ENCODE measurements at regions not wholly inside any gene's neighbourhood (a gene's known extent, or its start where the extent isn't known, plus 50 kb on each side); places are given as distances from the start of the nearest gene placed in this dataset.

DNA sequence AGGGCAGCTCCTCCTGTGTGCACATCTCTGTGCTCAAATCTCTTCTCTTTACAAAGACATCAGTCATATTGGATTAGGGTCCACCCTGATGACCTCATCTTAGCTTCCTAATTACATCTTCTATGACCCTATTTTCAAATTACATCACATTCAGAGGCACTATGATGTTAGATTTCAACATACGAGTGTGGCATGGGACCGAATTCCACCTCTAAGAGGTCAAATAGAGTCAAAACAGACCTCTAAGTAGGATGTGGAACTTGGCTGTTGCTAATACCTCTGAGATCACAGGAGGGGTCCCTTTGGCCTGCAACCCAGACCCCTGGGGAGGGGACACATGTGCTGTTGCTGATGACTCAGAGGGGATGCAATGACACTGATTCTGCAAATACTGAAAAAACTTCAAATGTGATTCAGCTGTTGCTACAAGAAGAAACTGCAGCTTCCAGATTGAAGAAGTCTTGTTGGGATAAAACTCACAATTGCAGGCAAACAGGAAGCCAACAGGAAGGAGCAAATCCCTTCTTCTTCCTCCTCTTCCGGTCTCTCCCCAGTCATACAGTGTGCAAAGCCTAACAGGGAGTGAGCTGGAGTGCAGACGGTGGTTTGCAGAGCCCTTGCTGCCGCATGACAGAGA lies 216.2 kb downstream of the MYLK4 start:
- no peak for DNase-seq

DNA sequence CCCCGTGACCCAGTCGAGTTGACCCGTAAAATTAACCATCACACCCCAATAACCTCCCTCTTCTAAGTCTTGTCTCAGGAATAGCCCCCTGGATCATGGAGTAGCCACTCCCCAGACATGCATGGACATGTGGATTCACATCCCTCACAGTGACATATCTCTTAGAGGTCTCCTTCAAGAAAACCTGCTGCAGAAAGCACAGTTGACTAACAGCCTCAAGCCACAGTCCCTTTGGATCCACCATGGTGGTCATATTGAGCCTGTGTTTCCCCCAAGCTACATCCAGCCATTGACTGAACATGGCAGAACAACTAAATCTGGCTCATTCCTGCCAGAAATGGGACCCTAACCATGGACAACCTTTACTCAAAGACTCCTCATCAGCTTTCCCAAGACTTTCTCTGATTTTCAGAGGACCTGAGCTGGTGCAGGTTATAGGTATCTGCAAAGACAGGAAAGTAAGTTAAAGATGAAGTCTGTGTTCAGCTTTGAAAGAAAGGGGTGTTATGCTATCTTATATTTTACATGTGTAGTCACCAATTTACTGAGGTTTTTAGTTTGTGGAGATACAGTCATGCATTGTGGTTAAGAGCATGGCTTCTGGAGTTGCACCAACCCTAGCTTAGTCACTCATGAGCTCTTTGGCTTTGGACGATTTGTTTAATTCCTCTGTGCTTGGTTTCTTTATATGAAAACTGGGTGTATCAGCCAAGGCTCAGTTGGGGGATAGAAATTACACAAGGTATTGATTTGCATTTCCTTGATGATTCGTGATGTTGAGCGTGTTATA lies 219.1 kb downstream of the MYLK4 start:
- DNase-seq, result no peak

DNA sequence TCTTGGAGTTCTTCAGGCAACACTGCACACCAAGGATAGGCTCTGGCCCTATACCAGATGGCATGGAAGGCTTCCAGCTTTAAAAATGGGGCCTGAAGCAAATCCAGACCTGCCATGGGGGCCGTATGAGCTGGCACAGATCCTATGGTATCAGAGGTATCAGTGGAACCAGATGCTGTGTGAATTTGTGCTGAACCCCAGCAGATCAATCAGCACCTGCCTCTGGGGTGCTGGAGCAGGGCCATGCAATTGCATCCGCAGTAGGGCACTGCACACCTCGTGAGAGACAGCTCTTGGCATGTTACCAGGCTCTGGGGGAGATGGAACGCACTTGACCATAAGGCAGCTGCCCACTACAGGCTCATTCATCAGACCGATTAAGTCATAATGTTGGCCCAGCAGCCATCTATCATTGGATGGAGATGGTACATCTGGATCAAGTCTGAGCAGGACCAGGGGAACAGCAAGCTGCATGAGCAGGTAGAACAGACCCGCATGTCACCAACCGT lies 221.5 kb downstream of the MYLK4 start:
- DNase-seq, result no peak

DNA sequence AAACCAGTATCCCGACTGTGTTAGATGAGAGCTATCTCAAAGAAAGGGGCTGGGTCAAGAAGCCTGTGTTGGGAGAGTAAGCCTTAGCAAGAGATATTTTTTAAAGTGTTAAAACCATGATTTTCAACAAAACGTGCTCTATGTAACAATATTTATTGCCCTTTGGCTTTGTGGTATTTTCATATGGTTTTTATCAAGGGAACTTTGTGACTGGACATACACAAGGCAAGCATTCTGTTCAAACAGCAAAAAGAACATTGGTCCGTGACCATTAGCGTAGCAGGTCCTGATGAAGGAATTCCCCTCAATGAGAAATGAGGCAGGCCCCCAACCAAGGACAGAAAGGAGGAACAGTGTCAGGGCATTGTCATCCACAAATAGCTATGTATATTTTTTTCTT lies 222.6 kb downstream of the MYLK4 start:
- no peak for DNase-seq

DNA sequence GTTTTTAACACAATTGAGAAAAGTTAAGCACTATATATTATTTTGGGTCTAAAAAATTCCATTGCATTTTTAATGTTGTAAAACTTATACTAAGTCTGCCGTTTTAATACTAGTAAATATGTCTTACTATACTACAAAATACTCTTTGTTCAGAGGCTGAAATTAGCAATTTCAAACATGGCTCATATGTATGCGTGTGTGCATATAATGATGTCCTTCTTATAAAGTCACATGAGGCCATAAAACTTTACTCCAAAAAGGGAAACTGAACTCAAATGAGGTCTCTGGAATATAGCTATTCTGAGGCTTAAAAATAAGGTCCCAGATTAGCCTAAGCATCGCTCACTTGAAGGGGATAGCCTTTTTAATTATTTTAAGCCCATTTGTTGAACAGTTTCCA lies 224.0 kb downstream of the MYLK4 start:
- DNase-seq, result no peak

DNA sequence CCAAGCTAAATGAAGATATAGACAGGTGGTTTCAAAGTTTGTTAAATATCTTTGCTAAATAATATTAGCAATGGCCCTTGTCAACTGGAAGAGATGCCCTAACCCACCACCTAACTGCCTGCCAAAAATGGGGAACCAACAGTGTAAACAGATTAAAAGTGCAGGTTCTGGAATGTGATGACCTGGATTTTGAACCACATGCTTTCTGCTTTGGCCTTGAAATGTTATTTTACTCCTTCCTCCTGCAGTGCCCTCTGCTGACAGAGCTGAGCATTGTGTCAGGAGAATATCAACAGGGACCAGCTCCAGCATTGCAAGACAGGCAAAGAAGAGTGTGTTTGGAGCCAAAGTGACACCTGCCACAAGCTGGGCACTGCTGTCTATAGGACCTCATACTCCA lies 226.6 kb downstream of the MYLK4 start:
- DNase-seq, result no peak

DNA sequence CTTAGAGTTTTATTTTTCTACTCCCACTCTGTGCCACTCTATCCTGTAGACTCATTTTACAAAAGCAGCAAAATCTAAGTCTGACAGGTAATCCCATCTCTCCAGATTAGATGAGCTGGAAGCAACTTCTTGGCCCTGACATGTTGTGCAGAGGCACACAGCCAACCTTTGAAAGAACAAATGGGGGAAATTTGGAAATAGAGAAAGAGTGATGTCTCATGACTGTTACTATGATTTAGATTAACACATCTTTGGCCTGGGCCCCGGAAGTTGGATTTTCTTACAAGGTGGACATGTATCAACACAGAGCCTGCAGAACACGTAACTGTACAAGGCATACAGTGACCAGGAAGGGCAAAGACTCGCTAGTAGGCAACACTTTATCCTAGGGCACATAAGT lies 227.7 kb downstream of the MYLK4 start:
- no peak for DNase-seq

DNA sequence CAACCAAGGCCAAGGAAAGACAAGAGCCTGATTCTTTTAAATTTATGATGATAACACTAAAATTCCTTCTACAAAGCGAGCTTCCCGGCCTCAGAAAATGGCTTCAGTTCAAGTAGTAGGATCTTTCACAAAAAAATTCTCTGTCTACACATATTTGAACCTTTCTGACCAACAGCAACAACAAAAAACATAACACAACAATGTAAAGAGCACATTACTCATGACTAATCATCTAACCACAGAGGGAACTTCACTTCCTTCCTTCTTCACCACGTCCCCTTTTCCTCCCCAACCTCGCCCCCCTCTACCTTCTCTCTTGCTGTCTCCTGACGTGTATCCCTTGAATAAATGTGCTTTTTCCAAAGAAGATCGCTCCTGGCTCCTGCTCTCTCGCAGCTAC lies 228.2 kb downstream of the MYLK4 start:
- peak; percentile 40 for DNase-seq

DNA sequence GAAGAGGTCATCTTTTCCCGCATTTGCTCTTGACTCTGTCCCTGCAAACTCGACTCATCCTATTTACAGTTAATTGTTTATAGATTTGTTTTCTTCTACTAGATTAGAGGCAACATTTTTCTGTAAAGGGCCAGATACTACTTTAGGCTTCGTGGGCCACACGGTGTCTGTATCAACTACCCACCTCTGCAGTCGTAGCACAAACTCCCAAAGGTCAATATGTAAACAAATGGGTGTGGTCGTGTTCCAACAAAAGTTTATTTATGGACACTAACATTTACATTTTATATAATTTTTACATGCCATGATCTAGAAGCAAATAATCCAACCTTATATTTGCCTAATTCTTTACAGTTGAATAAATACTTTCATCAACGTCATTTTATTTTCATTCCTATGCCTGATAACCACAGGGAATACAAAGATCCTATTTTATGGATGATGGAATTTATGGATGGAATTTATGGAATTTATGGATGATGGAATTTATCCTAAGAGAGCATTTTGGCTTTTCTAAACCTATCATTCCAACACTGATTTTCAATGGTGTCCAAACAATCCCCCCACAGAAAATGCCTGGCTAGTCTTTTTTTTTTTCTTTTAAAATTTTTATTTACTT lies 232.8 kb downstream of the MYLK4 start:
- DNase-seq, result no peak

DNA sequence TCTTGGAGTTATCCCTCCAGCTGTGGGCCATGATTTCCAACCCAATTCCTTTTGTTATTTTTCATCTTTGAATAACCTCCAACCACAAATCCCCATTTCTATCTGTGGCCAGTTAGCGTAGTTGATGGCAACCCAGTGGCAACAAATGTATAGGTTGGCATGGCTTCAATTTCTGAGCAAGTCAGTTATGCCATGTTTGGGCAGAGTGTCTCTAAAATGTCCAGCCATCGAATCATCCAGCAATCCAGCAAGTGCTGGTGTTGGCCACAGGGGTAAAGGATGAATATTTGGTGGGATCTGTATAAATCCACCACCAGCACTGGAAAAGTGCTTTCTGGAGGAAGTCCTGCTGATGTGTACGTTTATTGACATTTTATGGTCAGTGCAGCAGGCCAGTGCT lies 233.3 kb downstream of the MYLK4 start:
- DNase-seq, result no peak

DNA sequence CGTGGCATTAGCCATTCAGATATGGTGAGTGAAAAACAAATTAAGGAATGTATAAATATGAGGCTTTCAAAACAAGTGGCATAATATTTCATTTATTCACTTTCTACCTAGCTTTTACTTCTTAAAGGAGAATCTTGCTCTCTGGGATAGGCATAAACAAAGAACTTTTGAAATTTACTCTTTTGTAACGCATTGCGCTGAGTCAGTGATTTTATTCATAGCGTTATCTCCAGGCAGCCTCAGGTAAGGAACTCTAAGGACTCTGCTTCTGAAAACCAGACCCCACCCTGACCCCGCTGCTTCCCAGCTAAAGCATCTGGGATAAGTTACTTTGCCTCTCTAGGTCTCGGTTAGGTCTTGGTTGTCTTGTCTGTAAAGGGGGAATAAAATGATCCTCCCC lies 234.7 kb downstream of the MYLK4 start:
- DNase-seq, result no peak

DNA sequence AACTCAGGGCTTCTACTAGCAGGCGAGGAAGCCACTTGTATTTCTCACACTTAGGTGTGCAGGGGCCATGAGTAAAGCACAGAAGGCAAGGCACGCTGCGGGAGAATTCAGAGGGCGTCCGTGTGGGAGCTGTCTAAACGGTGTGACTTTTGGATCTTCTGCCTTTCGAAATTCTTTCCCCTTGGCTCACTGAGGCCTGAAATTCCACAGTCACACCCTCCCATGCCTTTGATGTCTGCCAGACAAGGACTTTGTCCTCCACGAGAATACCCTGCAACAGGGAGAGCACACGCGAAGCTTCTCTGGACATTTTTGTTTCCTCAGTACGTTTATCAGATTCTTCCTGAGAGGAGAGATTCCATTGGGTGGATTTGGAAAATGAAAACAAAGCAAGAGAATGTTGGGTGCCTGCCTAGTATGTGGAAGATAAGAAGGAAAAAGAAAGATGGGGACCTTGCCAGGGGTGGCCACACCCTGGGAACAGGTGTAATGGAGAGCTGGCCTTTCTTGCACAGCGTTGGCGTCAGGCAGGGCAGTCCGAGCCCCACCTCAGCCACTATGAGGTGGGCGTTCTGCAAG lies 235.7 kb downstream of the MYLK4 start:
- no peak for DNase-seq

DNA sequence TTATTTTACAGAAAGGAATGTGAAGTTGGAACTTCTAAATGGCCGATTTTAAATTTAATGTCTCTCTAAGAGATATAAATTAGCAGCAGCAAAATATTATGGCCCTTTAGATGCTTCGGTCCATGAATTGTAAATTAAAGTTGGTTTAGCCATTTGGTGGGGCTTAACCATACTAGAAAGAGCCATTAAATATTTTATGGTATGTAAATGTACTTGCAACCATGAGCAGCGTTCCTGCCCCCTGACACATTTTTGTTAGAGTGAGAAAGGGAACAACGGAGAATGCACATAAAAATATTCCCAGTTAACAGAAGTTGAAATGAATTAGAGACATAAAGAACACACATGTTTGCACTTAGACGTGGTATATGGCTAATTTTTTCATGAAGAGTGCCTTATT lies 237.9 kb downstream of the MYLK4 start:
- no peak for DNase-seq

DNA sequence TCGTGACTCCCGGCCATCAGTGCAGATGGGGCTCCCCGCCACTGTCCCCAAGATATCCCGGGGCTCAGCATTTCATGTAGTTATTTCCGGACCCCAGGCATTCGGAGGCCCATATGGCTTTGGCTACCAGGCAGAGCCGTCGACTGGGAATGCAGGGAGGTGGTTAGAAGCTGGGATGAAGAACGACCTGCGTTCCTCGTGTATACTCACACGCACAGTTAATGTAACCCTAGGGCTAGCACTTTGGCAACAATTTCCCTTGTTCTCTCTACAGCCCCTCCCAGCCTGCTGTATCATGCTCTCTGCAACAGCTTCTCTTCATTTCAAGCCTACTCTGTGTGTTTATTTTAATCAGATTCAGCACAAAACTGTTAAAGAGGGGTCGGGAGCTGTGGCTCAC lies 240.4 kb downstream of the MYLK4 start:
- DNase-seq, result no peak

DNA sequence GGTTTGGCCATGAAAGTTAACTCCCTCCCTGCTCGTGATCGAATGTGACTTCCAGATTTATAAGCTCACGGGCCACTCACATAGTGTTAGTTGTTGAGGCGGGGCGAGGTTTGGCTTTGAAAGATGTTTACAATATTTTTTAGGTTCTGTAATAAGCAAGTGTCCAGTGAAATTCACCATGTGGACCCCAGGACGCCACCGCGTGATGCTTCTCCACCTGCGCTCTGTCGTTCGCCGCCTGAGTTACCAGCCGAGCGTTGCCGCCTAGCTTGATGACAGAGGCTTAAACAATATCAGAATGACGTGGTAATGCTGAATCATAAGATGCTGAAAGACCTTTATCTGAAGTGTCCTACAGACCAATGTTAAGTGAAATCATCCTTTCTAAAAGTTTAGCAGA lies 241.0 kb downstream of the MYLK4 start:
- DNase-seq, result no peak

DNA sequence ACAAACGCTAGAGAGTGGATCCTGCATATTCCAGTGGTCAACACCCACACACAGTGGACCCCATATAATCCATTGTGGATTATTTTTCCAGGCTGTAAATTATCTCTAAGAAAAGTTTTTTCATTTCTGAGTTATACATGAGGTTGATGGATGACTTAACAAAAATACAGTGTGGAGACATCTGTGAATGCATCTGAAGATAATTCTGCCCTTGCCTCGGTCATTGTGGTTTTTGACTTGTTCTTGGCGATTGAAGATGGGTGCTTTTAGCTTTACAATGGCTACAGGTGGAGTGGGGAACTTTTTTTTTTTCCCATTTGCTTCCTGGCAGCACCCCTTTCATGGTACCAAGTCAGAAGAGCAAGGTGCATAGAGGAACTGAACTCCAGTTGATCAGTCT lies 242.7 kb downstream of the MYLK4 start:
- DNase-seq, result no peak

DNA sequence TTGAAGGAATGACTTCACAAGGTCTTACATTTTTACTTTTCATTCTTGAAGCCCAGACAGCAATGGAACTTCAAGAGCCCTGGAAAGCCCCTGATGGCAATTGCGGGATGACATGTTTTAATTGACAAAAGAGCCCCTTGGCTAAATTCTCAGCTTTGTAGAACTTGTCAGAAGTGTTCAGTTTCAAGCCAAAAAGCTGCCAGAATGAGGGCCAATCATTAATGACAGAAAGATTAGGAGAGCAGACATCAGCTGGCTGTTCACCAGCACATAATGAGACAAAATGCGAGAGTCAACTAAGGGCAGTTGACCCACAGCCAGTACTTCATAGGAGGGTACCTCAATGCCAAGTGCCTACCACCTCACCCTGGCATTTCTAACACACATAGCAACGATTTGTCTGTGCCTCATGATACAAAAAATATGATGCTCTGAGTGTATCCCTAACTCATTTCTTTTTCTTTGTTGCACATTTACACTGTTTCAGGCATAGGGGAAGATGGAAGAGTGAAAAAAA lies 243.1 kb downstream of the MYLK4 start:
- DNase-seq, result no peak

DNA sequence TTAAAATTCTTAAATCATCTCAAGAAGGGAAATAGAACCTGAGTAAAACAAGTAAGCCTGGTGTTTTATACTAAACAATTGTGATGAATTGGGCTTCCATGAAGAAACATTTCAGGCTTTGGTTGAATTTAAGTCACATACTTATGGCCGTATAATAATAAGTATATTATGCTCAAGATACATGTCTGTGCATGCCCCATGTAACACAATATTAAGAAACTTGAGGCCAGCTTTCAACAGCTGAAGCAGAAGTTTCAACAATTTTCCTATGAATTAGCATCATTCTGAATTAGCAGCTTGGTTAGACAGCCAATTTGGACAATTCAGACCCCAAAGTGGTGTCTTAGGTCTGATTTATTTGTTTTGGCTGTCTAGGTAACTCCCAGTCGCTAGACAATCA lies 243.7 kb downstream of the MYLK4 start:
- no peak for DNase-seq

DNA sequence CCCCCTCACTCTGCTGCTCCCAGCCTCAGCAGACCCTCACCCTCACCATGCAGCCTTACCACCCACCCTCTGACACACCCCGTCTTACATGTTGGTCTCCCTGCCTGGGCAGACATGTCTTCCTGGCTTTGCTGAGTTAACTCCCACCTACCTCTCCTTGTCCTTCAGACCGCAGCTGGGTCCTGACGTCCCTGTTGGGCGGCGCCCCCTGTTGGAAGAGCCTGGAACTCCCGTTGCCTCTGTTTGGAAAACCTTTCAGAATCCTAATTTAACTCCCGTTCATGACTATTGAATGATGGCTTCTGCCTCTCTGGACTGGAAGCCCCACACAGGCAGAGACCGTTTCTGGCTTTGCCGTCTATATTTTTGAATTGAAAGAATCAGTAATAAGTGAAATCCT lies 245.1 kb downstream of the MYLK4 start:
- DNase-seq, result no peak

DNA sequence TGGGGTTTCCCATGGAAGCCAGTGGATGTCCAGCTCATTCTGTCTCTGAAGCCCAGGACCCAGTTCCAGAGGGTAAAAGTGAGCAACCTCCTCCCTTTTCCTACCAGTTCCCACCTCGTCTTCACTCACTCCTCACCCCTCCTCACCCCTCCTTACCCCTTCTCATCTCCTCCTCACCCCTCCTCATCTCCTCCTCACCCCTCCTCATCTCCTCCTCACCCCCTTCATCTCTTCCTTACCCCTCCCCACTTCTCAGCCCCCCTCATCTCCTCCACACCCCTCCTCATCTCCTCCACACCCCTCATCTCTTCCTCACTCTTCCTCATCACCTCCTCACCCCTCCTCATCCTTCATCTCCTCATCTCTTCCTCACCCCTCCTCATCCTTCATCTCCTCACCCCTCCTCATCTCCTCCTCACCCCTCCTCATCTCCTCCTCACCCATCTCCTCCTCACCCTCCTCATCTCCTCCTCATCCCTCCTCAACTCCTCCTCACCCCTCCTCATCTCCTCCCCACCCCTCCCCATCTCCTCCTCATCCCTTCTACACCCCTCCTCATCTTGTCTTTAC lies 246.1 kb downstream of the MYLK4 start:
- DNase-seq, result no peak

DNA sequence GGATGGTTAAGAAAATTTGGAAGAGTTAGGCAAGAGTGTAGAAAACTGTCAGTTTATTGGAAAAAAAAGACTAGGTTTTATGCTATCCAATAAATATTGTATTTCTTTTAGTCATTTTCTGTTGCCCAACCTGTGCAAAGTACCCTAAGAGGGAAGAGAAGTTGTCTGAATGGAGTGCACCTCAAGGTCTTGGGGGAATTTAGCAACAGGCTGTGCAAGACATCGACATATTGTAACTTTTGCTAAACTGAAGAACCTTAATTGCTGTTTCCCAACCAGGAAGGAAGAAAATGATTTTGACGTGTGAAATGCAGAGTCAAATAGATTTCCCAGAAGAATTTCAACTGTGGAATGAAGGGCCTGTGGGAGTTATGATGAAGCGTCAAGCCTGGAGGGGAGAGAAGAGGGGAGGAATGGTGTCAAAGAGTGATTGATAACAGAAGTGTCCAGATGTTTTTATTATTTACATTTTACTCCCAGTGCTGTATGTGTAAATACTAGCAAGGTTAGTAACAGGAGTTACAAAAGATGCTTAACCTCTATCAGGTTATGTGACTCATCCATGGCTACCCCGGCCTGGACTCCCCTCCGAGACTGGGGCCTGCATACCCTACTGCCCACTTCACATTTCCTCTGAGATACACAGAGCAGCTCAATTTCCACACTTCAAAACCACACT lies 246.8 kb downstream of the MYLK4 start:
- no peak for DNase-seq

DNA sequence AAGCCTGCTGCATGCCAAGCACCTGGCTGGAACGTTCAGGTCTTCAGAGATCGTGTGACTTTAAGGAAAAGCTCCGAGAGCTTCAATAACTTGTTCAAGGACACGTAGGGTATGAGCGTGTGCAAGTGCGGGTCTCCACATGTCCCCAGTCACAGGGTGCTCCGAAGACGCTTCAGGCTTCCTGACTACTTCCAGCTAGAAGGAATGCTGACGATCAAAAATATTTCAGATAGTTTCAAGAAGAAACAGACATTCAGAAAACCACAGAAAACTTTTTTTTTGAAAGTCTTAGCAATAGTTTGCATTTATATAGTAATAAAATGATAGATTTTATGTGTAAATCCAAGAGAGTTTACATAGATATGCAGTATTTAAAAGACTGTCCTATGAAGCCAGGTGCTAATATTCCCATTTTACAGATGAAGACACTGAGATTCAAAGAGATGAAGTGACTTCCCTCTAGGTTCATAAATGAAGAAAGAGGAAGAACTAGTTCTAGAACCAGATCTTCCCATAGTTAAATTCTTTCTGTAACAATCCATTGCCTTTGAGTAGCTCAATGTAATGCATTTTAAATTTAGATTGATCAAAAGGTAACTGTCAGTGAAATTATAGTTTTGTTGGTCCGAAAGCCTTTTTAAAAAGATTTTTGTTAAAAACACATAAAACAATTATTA lies 247.6 kb downstream of the MYLK4 start:
- no peak for DNase-seq
